BJ (cell line): ENCODE measurements at regions not wholly inside any gene's neighbourhood (a gene's known extent, or its start where the extent isn't known, plus 50 kb on each side); places are given as distances from the start of the nearest gene placed in this dataset.

Experiments
- CTCF ChIA-PET: fragments of 350-600 bp; formaldehyde crosslinking; extraction: SDS; loops from one replicate; lab custom pipeline; 2021; ENCODE audit warnings: antibody characterized with exemption, inconsistent platforms; lab: Yijun Ruan, JAX
- POLR2A ChIA-PET: fragments of 300-600 bp; sonication (Branson Sonifier 250); formaldehyde crosslinking; extraction: SDS; loops from one replicate; lab custom pipeline; 2021; ENCODE audit warnings: antibody characterized with exemption; lab: Charles Lee
- DNase-seq: peaks from one replicate; pipeline ENCODE4 v3.0.0-alpha.2; 2011; ENCODE audit warnings: low read depth
- H3K27me3 ChIP-seq: 2 replicates; pipeline ENCODE4 v1.6.0; 2011; ENCODE audit warnings: low read length; ENCODE audit not compliant: control insufficient read depth, insufficient read depth
- H3K36me3 ChIP-seq: 2 replicates; pipeline ENCODE4 v1.5.1; 2011; ENCODE audit warnings: low read length; ENCODE audit not compliant: control insufficient read depth, insufficient read depth
- H3K4me3 ChIP-seq: 2 replicates; pipeline ENCODE4 v1.5.1; 2011; ENCODE audit warnings: low read depth, mild to moderate bottlenecking, control low read depth, low read length
- TF ChIP-seq, protein P1 (sequence below): IDR thresholded peaks from 2 replicates; pipeline ENCODE4 v1.5.1; 2011; ENCODE audit warnings: low read depth, mild to moderate bottlenecking, control low read depth, inconsistent platforms, low read length, moderate library complexity; ENCODE audit not compliant: insufficient read depth

DNA sequence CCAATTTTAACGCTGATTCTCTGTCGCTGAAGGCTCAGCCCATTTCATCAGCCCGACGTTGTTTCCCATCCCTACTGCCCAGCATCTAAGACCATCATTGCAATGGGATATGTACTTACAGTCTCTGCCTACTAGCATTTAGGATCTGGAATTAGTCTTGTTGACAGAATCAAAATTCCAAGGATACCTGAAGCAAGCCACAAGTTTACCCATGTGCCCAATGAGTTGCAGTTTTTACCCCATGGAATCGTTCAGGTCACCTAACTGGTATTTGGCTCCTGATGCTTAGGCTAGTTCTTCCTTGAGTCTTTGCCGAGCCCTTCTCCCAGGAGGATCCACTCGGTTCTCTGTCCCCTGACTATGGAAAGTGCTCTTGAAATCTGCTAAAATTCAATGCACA is 276.8 kb downstream of the DNAJB9 start:
- POLR2A ChIA-PET = no interaction called here
- H3K4me3 ChIP-seq = no peak overlapping the region

DNA sequence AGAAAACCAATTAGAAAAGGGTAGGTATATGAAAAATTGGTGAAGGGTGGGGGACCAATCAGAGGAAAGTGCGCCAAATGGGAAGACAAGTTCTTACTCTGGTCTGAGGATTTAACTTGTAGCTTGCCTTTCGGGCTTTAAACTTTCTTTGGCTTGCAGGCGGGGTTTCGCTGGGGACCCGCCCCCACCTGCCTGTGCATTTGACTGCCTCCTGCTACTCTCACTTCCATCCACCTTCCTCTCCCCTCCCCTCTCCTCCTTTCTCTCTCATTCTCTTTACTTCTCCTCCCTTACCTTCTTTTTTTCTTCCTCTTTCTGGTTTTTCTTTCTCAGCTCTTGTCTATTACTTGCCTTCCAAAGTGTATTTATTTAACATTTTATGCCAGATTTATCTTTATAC is 278.8 kb downstream of the DNAJB9 start:
- ChIA-PET POLR2A (no interaction called here), CTCF (no interaction called here)
- no peaks in the 10 kb centered on the region for H3K36me3 ChIP-seq
- no peaks in the 10 kb centered on the region for H3K27me3 ChIP-seq
- DNase-seq = no peak
- TF ChIP-seq, protein P1, sequence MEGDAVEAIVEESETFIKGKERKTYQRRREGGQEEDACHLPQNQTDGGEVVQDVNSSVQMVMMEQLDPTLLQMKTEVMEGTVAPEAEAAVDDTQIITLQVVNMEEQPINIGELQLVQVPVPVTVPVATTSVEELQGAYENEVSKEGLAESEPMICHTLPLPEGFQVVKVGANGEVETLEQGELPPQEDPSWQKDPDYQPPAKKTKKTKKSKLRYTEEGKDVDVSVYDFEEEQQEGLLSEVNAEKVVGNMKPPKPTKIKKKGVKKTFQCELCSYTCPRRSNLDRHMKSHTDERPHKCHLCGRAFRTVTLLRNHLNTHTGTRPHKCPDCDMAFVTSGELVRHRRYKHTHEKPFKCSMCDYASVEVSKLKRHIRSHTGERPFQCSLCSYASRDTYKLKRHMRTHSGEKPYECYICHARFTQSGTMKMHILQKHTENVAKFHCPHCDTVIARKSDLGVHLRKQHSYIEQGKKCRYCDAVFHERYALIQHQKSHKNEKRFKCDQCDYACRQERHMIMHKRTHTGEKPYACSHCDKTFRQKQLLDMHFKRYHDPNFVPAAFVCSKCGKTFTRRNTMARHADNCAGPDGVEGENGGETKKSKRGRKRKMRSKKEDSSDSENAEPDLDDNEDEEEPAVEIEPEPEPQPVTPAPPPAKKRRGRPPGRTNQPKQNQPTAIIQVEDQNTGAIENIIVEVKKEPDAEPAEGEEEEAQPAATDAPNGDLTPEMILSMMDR = no peak
- H3K4me3 ChIP-seq = no peak overlapping the region

More for the DNA sequence above, 276.8 kb downstream of the DNAJB9 start:
- CTCF ChIA-PET = no interaction called here
- TF ChIP-seq, protein P1 = no peak
- DNase-seq = no peak
- H3K36me3 ChIP-seq = no peaks in the 10 kb centered on the region
- H3K27me3 ChIP-seq = no peaks in the 10 kb centered on the region

- POLR2A ChIA-PET = no interaction called here
- CTCF ChIA-PET = no interaction called here
- TF ChIP-seq, protein P1 = no peak
- DNase-seq = no peak
- Histone ChIP-seq H3K36me3 (no peaks in the 10 kb centered on the region), H3K4me3 (no peak overlapping the region), H3K27me3 (no peaks in the 10 kb centered on the region)
Observed at GRCh38 chr7:108860615-108861014, 290.9 kb downstream of the DNAJB9 start.

- TF ChIP-seq, protein P1 = no peak
- Histone ChIP-seq H3K36me3 (no peaks in the 10 kb centered on the region), H3K27me3 (no peaks in the 10 kb centered on the region), H3K4me3 (no peak overlapping the region)
- ChIA-PET POLR2A (no interaction called here), CTCF (no interaction called here)
- no peak for DNase-seq
Observed at GRCh38 chr7:108861071-108861470, 291.4 kb downstream of the DNAJB9 start.

DNA sequence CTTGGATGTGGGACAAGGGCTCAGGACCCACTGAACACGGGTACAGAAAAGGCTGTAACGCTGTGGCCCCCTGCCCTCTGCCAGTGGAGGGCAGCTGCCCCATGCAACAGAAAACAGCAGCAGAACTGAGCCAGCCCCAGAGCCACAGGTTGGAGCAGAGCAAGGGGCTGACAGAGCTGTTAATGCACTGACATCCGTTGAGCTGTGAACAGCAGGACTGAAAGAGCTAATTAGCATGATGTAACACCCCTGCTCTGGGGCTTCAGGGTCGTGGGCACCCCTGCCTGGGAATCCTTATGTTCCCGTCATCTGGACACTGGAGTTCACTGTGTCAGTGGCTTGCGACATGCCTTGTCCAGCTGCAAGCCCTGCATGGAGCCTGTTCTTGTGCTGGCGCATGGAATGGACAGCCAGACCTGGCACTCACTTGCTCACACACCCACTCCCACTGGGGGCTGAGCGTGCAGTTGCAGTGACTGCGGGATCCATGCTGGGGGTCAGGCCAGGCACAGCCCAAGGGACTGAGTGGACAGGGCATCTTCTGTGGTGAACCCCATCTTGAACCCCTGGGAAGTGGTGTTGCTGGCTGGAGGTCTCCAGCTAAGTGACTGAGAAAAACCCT is 293.7 kb downstream of the DNAJB9 start:
- DNase-seq = no peak
- TF ChIP-seq, protein P1 = no peak

More for the DNA sequence above, 293.7 kb downstream of the DNAJB9 start:
- no peak overlapping the region for H3K4me3 ChIP-seq
- no peaks in the 10 kb centered on the region for H3K36me3 ChIP-seq
- no peaks in the 10 kb centered on the region for H3K27me3 ChIP-seq
- ChIA-PET CTCF (no interaction called here), POLR2A (no interaction called here)
